ENCODE measurements at regions not wholly inside any gene's neighbourhood (a gene's known extent, or its start where the extent isn't known, plus 50 kb on each side); places are given as distances from the start of the nearest gene placed in this dataset.

GRCh38 chr3:67739851-67740250 is 85.4 kb upstream of the SUCLG2 start:
- no peaks in the 10 kb centered on the region for H3K9me2 ChIP-seq (replicated peaks; ENCODE audit: control insufficient read depth, low read length)
- TF ChIP-seq EZH2phosphoT487 (IDR thresholded peaks at IDR 0.05; ENCODE audit: borderline replicate concordance, low read length) = no peak

GRCh38 chr3:67737906-67738865 is 83.8 kb upstream of the SUCLG2 start:
- no peak overlapping the region for H3K4me3 ChIP-seq (ENCODE audit: low read length)
- H3K27me3 ChIP-seq (ENCODE audit: control insufficient read depth, low read length) = no peaks in the 10 kb centered on the region
- H3K9me3 ChIP-seq (ENCODE audit: control insufficient read depth, insufficient read depth, low read length) = no peaks in the 10 kb centered on the region; the same call in 1 of the 2 replicates
- no peak overlapping the region for H3K27ac ChIP-seq (ENCODE audit: low read depth, low read length)
- no peaks in the 10 kb centered on the region for H3K36me3 ChIP-seq (ENCODE audit: control insufficient read depth, low read length)
- no peaks in the 10 kb centered on the region for H4K20me1 ChIP-seq (ENCODE audit: control insufficient read depth, insufficient read depth, low read depth, low read length)
- H3K4me1 ChIP-seq (ENCODE audit: control insufficient read depth, low read length) = no peaks in the 10 kb centered on the region
- H3K4me2 ChIP-seq (ENCODE audit: low read length) = no peak overlapping the region
- no peak for TF ChIP-seq EZH2phosphoT487 (IDR thresholded peaks at IDR 0.05; ENCODE audit: borderline replicate concordance, low read length)
- no peak for TF ChIP-seq CTCF (IDR thresholded peaks at IDR 0.05; ENCODE audit: low read depth, low read length, poor library complexity, severe bottlenecking)
- H3K9me2 ChIP-seq (replicated peaks; ENCODE audit: control insufficient read depth, low read length) = no peaks in the 10 kb centered on the region
- no peaks in the 10 kb centered on the region for H3K79me2 ChIP-seq (ENCODE audit: control insufficient read depth, low read length)
- no peaks in the 10 kb centered on the region for H3F3A ChIP-seq (ENCODE audit: control insufficient read depth, insufficient read depth)

More at GRCh38 chr3:67739851-67740250, 85.4 kb upstream of the SUCLG2 start:
- no peak overlapping the region for H3K27ac ChIP-seq (ENCODE audit: low read depth, low read length)
- H3K4me3 ChIP-seq (ENCODE audit: low read length) = no peak overlapping the region
- no peak overlapping the region for H3K4me2 ChIP-seq (ENCODE audit: low read length)
- no peaks in the 10 kb centered on the region for H3K36me3 ChIP-seq (ENCODE audit: control insufficient read depth, low read length)
- no peaks in the 10 kb centered on the region for H3K79me2 ChIP-seq (ENCODE audit: control insufficient read depth, low read length)
- no peaks in the 10 kb centered on the region for H3F3A ChIP-seq (ENCODE audit: control insufficient read depth, insufficient read depth)
- H3K9me3 ChIP-seq (ENCODE audit: control insufficient read depth, insufficient read depth, low read length) = peaks cover 4% of the 10 kb centered on the region; the same call in 1 of the 2 replicates
- H4K20me1 ChIP-seq (ENCODE audit: control insufficient read depth, insufficient read depth, low read depth, low read length) = no peaks in the 10 kb centered on the region
- no peaks in the 10 kb centered on the region for H3K27me3 ChIP-seq (ENCODE audit: control insufficient read depth, low read length)
- no peaks in the 10 kb centered on the region for H3K4me1 ChIP-seq (ENCODE audit: control insufficient read depth, low read length)

- no peak overlapping the region for H3K27ac ChIP-seq (ENCODE audit: low read depth, low read length)
- no peaks in the 10 kb centered on the region for H3K4me1 ChIP-seq (ENCODE audit: control insufficient read depth, low read length)
- no peaks in the 10 kb centered on the region for H4K20me1 ChIP-seq (ENCODE audit: control insufficient read depth, insufficient read depth, low read depth, low read length)
- no peak overlapping the region for H3K4me2 ChIP-seq (ENCODE audit: low read length)
- no peaks in the 10 kb centered on the region for H3K27me3 ChIP-seq (ENCODE audit: control insufficient read depth, low read length)
- TF ChIP-seq EZH2phosphoT487 (IDR thresholded peaks at IDR 0.05; ENCODE audit: borderline replicate concordance, low read length) (no peak), CTCF (IDR thresholded peaks at IDR 0.05; ENCODE audit: low read depth, low read length, poor library complexity, severe bottlenecking) (no peak)
- H3K36me3 ChIP-seq (ENCODE audit: control insufficient read depth, low read length) = no peaks in the 10 kb centered on the region
- no peaks in the 10 kb centered on the region for H3K9me2 ChIP-seq (replicated peaks; ENCODE audit: control insufficient read depth, low read length)
- H3K9me3 ChIP-seq (ENCODE audit: control insufficient read depth, insufficient read depth, low read length) = no peaks in the 10 kb centered on the region; the same call in 1 of the 2 replicates
- H3F3A ChIP-seq (ENCODE audit: control insufficient read depth, insufficient read depth) = no peaks in the 10 kb centered on the region
- H3K4me3 ChIP-seq (ENCODE audit: low read length) = no peak overlapping the region
- H3K79me2 ChIP-seq (ENCODE audit: control insufficient read depth, low read length) = no peaks in the 10 kb centered on the region
Observed at GRCh38 chr3:67737140-67737539, 82.7 kb upstream of the SUCLG2 start.
